ENCODE measurements at regions not wholly inside any gene's neighbourhood (a gene's known extent, or its start where the extent isn't known, plus 50 kb on each side); places are given as distances from the start of the nearest gene placed in this dataset.

DNA sequence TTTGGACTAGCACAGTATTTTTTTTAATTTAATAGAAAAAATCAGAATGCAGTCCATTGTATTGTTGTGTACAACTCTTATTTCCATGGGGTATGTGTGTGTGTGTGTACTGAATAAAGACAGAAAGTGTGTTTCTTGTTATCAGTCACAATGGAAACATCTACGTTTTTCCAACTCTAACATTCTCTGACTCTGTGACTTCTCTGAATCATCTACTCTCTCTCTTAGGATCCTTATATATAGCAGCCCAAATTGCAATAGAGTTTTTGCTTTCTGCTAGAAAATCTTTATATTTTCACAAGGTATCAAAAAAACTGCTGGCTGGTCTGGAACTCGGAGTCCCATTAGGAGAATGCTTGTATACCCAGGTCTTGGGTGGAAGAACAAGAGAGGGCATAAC, 138.9 kb upstream of the ARID2 start:
- no peak for DNase-seq

DNA sequence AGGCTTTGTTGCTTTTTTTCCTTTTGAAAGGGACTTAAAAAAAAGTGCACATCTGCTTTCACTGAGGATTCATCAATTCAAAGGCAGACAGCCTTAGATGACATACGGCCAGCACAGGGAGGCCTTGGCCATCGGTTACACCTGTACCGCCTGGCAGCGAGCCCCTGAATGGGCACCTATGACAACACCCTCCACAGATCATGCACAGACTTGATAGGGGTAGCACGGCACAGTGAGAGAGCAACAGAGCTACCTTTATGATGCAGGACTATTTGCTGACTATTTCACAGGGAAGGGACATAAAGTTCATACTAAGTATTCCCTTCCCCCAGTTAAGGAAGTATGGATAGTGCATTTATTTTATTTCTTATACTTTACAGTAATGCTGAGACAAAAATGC, 137.9 kb upstream of the ARID2 start:
- DNase-seq, result no peak

- no peak for DNase-seq
Observed at GRCh38 chr12:45596366-45596765, 133.1 kb upstream of the ARID2 start.

DNA sequence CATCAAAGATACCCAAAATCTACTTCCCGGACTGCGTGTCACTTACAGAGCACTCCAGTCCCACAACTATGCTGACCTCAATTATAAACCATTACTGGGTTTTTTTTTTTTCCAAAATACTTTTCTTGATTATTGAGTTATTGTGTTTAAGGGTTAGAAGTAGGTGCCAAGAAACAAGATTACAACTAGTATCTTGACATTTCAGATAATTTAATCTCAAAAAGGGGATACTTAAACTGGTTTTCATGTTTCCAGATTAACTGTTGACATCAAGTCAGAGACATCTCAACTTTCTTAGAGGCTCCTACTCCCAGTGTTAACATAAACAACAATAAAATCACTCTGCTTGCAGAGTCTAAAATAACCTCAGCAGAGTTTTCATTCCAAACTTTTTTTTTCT, 131.2 kb upstream of the ARID2 start:
- DNase-seq, result no peak

- DNase-seq, result no peak
Observed at GRCh38 chr12:45598761-45599160, 130.7 kb upstream of the ARID2 start.

DNA sequence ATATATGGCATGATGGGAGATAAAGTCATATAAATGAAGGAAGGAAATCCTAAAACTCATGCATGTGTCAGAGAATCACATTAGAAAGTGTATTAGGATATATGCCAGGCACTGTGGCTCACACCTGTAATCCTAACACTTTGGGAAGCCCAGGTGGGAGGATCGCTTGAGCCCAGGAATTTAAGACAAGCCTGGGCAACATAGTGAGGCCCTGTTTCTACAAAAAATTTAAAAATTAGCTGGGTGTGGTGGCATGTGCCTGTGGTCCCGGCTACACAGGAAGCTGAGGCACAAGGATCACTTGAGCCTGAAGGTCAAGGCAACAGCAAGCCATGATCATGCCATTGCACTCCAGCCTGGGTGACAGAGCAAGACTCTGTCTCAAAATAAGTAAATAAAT, 130.3 kb upstream of the ARID2 start:
- DNase-seq, result no peak

DNA sequence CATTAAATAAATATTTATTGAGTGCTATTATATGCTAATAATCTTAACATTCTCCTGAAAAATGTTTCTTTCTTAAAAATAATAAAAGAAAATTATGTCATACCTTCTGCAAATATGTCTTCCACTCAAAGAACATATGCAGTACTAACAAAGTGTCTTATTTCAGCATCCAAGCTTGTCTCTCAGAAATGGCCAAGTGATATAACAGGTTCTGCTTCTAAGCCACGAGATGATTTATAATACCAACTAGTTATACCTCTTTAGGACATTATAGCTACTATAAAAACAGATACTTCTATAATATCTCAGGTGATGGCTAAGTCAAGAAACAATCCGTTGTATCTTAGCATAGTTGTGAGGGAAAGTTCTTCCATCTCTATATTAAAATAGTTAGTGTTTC, 128.1 kb upstream of the ARID2 start:
- no peak for DNase-seq

- DNase-seq, result no peak
Observed at GRCh38 chr12:45601888-45602287, 127.6 kb upstream of the ARID2 start.

GRCh38 chr12:45605624-45606023, 123.9 kb upstream of the ARID2 start:
- no peak for DNase-seq

DNA sequence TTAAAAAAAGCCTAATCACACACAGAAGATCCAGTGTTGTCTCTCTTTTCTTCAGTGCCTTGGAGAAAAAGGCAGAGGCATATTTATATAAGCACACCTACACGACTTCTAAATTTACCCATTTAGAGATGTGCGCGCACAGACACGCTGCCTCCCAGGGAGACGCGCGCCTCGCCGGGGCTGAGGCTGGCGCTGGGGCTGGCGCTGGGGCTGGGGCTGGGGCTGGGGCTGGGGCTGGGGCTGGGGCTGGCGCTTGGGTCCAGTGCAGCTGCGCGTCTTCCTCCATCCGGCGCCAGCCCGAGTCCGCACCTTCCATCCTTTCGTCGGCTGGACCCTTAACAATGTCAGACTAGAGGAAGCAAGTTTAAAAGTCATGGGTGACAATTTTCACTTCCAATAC, 118.4 kb upstream of the ARID2 start:
- no peak for DNase-seq

- no peak for DNase-seq
Observed at GRCh38 chr12:45611495-45611894, 118.0 kb upstream of the ARID2 start.

GRCh38 chr12:45612044-45612794, 117.3 kb upstream of the ARID2 start:
- DNase-seq, result no peak

GRCh38 chr12:45613296-45613695, 116.2 kb upstream of the ARID2 start:
- DNase-seq, result no peak

DNA sequence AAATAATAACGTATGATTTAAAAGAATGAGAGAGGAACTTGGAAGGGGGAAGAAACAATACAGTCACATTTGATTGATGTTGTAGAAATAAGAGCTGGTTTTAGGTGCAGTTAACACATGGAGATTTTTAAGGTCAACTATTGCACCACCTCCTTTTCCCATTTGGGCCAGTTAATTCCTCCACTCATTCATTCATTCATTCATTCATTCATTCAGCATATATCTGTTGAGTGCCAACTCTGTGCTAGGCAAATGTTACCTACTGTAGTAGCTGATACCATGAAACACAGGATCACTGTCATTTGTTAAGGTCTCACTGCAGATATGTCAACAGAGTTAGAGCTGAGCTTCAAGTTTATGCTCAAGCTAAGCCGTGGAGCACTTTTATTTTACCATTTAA, 115.7 kb upstream of the ARID2 start:
- no peak for DNase-seq

DNA sequence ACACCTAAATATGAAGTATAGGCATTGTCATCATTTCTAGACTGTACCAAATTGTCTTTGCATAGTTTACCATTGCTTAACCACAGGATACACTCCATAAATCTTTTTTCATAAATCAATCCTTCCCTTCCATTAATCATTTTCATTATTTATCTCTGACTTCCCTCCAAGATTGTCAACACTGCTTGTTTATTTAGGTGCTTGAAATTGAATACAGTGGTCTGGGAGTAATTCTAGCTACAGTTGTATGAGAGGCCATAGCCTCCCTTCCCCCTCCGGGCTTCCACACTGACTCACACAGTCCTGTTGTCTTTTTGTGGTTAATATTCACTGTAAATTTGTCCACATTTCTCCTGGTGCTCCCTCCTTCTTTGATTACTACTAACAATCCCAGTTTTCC, 114.2 kb upstream of the ARID2 start:
- no peak for DNase-seq

- no peak for DNase-seq
Observed at GRCh38 chr12:45619736-45620135, 109.8 kb upstream of the ARID2 start.

GRCh38 chr12:45621703-45622102, 107.8 kb upstream of the ARID2 start:
- DNase-seq, result no peak

GRCh38 chr12:45622210-45622937, 107.1 kb upstream of the ARID2 start:
- no peak for DNase-seq

DNA sequence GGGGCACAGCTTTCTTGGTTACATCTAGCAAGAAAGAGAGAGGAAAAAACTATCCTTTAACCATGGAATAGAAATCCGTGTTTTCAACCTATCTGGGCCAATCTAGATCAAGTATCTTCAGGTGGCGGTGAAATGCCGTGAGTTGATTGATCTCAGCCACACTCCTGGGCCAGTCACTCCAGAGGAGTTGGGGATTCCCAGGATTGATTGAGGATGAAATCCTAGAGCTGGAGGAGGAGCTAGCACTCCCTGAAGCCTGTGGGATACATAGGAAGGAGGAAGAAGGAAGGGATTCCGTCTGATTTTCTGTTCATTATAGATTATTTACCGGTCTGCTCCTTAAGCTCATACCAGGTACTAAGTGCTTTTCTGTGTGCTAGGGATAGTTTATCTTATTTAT, 106.3 kb upstream of the ARID2 start:
- DNase-seq, result no peak

GRCh38 chr12:45623940-45624339, 105.6 kb upstream of the ARID2 start:
- DNase-seq, result no peak

GRCh38 chr12:45626965-45627364, 102.5 kb upstream of the ARID2 start:
- no peak for DNase-seq

DNA sequence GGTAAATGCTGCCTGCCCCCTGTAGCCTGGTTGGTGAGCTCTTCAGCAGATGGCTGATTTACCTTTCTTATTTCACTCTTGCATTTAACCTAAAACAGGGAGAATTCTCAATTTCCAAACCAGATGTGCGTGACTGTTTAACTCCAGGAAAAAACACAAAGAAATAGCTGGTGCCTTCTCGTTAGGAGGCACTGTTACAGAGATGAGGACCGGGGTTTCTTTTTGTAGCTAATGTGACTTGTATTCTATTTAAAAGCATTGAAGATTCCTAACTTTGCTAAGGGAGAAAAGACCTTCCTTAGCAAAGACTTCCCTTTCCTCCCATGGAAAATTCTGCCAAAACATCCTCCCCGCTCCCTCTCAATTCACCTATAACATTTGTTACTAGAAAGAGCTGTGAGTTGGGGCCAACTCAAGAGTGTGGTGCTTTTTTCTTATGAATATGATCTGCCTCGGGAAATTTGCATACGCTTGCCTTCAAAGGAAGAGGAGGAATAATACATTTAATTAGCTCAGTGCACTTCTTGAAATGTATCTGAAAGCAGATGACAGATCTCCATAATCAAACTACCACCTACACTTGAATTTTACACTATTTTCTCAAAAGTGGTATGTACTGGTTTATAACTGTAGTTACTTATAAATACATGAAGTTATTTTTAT, 102.0 kb upstream of the ARID2 start:
- DNase-seq, result no peak

- DNase-seq, result no peak
Observed at GRCh38 chr12:45629292-45629691, 100.2 kb upstream of the ARID2 start.

- no peak for DNase-seq
Observed at GRCh38 chr12:45633733-45634132, 95.8 kb upstream of the ARID2 start.

Measured in NCI-H1436 (cell line).